ENCODE measurements at regions not wholly inside any gene's neighbourhood (a gene's known extent, or its start where the extent isn't known, plus 50 kb on each side); places are given as distances from the start of the nearest gene placed in this dataset.

DNA sequence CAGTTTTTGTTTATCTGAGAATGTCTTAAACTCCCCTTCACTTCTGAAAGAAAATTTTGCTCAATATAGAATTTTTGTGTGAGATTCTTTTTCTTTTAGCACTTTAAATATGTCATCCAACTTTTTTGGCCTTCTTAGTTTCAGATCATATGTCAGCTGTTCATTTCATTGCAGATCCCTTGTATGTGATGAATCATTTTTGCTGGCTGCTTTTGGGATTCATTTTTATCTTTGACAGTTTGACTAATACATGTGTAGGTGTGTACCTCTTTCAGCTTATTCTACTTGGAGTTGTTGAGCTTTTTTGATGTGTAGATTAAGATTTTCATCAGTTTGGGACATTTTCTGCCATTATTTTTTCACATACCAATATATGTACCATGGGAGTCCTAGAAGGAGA is 156.8 kb downstream of the FASLG start:
- Histone ChIP-seq H3T11ph (ENCODE audit: low read length) (no peak overlapping the region), H3K4ac (ENCODE audit: low read depth, low read length) (no peak overlapping the region), H3K27ac (ENCODE audit: insufficient read length, low read depth, low read length) (no peak overlapping the region), H3K56ac (ENCODE audit: insufficient read length, low read depth, low read length) (no peak overlapping the region), H3K27me3 (ENCODE audit: insufficient read depth, low read length) (no peaks in the 10 kb centered on the region), H3K9ac (ENCODE audit: extremely low read depth, insufficient read length, low read length) (no peak overlapping the region), H2BK20ac (ENCODE audit: low read depth, low read length, poor library complexity, severe bottlenecking) (no peak overlapping the region), H2BK15ac (ENCODE audit: low read depth, low read length) (no peak overlapping the region), H3K14ac (ENCODE audit: insufficient read depth, low read length) (no peak overlapping the region), H3K79me1 (ENCODE audit: insufficient read depth, low read depth, low read length, poor library complexity, severe bottlenecking) (no peaks in the 10 kb centered on the region), H2BK5ac (ENCODE audit: insufficient read length, low read length) (no peak overlapping the region), H2AFZ (ENCODE audit: low read length) (no peak overlapping the region), H3K23me2 (ENCODE audit: insufficient read length, low read depth, low read length, poor library complexity, severe bottlenecking) (no peaks in the 10 kb centered on the region), H3K23ac (ENCODE audit: insufficient read length, low read depth, low read length) (no peak overlapping the region), H4K8ac (replicated peaks; ENCODE audit: insufficient read length, low read depth, low read length) (no peak overlapping the region), H4K5ac (ENCODE audit: insufficient read length, low read depth, low read length) (no peak overlapping the region), H3K4me2 (ENCODE audit: insufficient read depth, insufficient read length, low read length) (no peak overlapping the region), H3K18ac (ENCODE audit: insufficient read length, low read depth, low read length) (no peak overlapping the region), H2BK120ac (ENCODE audit: low read depth, low read length, poor library complexity, severe bottlenecking) (no peak overlapping the region), H2BK12ac (ENCODE audit: insufficient read length, low read depth, low read length) (no peak overlapping the region), H3K79me2 (ENCODE audit: insufficient read depth, low read length) (no peaks in the 10 kb centered on the region), H3K4me1 (ENCODE audit: insufficient read depth, low read length) (no peaks in the 10 kb centered on the region), H4K91ac (ENCODE audit: insufficient read length, low read depth, low read length) (no peak overlapping the region), H4K20me1 (ENCODE audit: control insufficient read depth, insufficient read depth, insufficient read length) (no peaks in the 10 kb centered on the region), H3K9me3 (ENCODE audit: control insufficient read depth, low read depth, low read length) (no peaks in the 10 kb centered on the region), H2AK5ac (ENCODE audit: insufficient read length, low read length) (no peak overlapping the region)
- H3K27me3 Mint-ChIP-seq (ENCODE audit: low read depth), result no peaks in the 10 kb centered on the region
- H3K4me1 Mint-ChIP-seq, result peaks cover 4 to 6% of the 10 kb centered on the region in 2 experiments; a peak in 1 of 4 replicates
- peaks cover 29 to 31% of the 10 kb centered on the region in 2 experiments for H3K9me3 Mint-ChIP-seq
- TF ChIP-seq, protein P1, sequence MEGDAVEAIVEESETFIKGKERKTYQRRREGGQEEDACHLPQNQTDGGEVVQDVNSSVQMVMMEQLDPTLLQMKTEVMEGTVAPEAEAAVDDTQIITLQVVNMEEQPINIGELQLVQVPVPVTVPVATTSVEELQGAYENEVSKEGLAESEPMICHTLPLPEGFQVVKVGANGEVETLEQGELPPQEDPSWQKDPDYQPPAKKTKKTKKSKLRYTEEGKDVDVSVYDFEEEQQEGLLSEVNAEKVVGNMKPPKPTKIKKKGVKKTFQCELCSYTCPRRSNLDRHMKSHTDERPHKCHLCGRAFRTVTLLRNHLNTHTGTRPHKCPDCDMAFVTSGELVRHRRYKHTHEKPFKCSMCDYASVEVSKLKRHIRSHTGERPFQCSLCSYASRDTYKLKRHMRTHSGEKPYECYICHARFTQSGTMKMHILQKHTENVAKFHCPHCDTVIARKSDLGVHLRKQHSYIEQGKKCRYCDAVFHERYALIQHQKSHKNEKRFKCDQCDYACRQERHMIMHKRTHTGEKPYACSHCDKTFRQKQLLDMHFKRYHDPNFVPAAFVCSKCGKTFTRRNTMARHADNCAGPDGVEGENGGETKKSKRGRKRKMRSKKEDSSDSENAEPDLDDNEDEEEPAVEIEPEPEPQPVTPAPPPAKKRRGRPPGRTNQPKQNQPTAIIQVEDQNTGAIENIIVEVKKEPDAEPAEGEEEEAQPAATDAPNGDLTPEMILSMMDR (conservative IDR thresholded peaks at IDR 0.05), result no peak
- no peak overlapping the region for H3K27ac Mint-ChIP-seq
- peaks cover 4 to 22% (median 6%) of the 10 kb centered on the region in 3 experiments; a peak in 5 of 7 replicates for H3K36me3 Mint-ChIP-seq (ENCODE audit: insufficient read depth in 1 of 3, low read depth in 3 of 3)
- no peak overlapping the region for H3K4me3 Mint-ChIP-seq
- no peak for DNase-seq

All from H9 (cell line).